HEK293 (cell line): ENCODE measurements at regions not wholly inside any gene's neighbourhood (a gene's known extent, or its start where the extent isn't known, plus 50 kb on each side); places are given as distances from the start of the nearest gene placed in this dataset.
"Not testable (repeated sequence)": the region's sequence is repeated elsewhere in the genome, so short reads cannot be mapped to it uniquely, and the experiment has no call there.

Experiments
- CTCF ChIA-PET: fragments of 350-600 bp; formaldehyde crosslinking; extraction: SDS; loops from one replicate; lab custom pipeline; 2021; ENCODE audit warnings: antibody characterized with exemption; lab: Yijun Ruan, JAX
- POLR2A ChIA-PET: fragments of 300-600 bp; formaldehyde crosslinking; extraction: SDS; loops from one replicate; lab custom pipeline; 2020; ENCODE audit warnings: antibody characterized with exemption, inconsistent platforms; lab: Yijun Ruan, JAX
- H3K27ac ChIP-seq: fragments of 200-500 bp; sonication (Bioruptor generic); 2 replicates; pipeline ENCODE4 v1.5.1; 2014; ENCODE audit warnings: low read depth, low read length, control low read depth, inconsistent platforms; ENCODE audit errors: extremely low read depth
- H3K36me3 ChIP-seq, 2 experiments: fragments of 200-500 bp in 1 of 2; sonication (Bioruptor generic) in 1 of 2; 1 replicate in 1 of 2; 2 replicates in 1 of 2; pipeline ENCODE4 v1.5.1; 2014 to 2017; ENCODE audit warnings: inconsistent platforms in 2 of 2, low read length in 2 of 2; ENCODE audit not compliant: control insufficient read depth in 2 of 2, insufficient read depth in 1 of 2
- H3K4me1 ChIP-seq: fragments of 200-500 bp; sonication (Bioruptor generic); 2 replicates; pipeline ENCODE4 v1.5.1; 2014; ENCODE audit warnings: mild to moderate bottlenecking, low read length, inconsistent platforms; ENCODE audit not compliant: control insufficient read depth, insufficient read depth
- H3K4me3 ChIP-seq: 2 replicates; pipeline ENCODE4 v1.5.1; 2011; ENCODE audit warnings: low read depth, mild to moderate bottlenecking, control low read depth, low read length, moderate library complexity
- H3K9me3 ChIP-seq: fragments of 200-500 bp; sonication (Bioruptor generic); 2 replicates; pipeline ENCODE4 v1.5.1; 2014; ENCODE audit warnings: low read depth, low read length, inconsistent platforms; ENCODE audit not compliant: control insufficient read depth, insufficient read depth
- ATF2 ChIP-seq: fragments of 450-650 bp; formaldehyde crosslinking; IDR thresholded peaks from 2 replicates; pipeline ENCODE4 v1.5.1; 2016; ENCODE audit warnings: missing biosample characterization, missing genetic modification characterization, low read depth
- GFI1B ChIP-seq: fragments of 450-650 bp; formaldehyde crosslinking; IDR thresholded peaks from 2 replicates; pipeline ENCODE4 v1.5.1; 2016; ENCODE audit warnings: missing biosample characterization, missing genetic modification characterization
- REST ChIP-seq: fragments of 450-650 bp; formaldehyde crosslinking; IDR thresholded peaks from 2 replicates; pipeline ENCODE4 v1.5.1; 2016; ENCODE audit warnings: missing biosample characterization, missing genetic modification characterization
- ZBTB44 ChIP-seq: fragments of 450-650 bp; IDR thresholded peaks from 2 replicates; pipeline ENCODE4 v1.5.1; 2018; ENCODE audit warnings: missing biosample characterization, mild to moderate bottlenecking, missing genetic modification characterization
- ZNF138 ChIP-seq: fragments of 450-650 bp; formaldehyde crosslinking; IDR thresholded peaks from 2 replicates; pipeline ENCODE4 v1.5.1; 2016; ENCODE audit warnings: missing biosample characterization, missing genetic modification characterization, borderline replicate concordance
- ZNF146 ChIP-seq: fragments of 450-650 bp; formaldehyde crosslinking; IDR thresholded peaks from 2 replicates; pipeline ENCODE4 v1.5.1; 2016; ENCODE audit warnings: missing biosample characterization, missing genetic modification characterization
- ZNF366 ChIP-seq: fragments of 450-650 bp; formaldehyde crosslinking; conservative IDR thresholded peaks from 2 replicates; pipeline ENCODE4 v1.5.1; 2016; ENCODE audit warnings: missing biosample characterization, missing genetic modification characterization
- ZNF654 ChIP-seq: fragments of 450-650 bp; formaldehyde crosslinking; IDR thresholded peaks from 2 replicates; pipeline ENCODE4 v1.5.1; 2016; ENCODE audit warnings: low read depth, missing biosample characterization, missing genetic modification characterization
- ZNF701 ChIP-seq: fragments of 450-650 bp; formaldehyde crosslinking; IDR thresholded peaks from 2 replicates; pipeline ENCODE4 v1.5.1; 2016; ENCODE audit warnings: missing biosample characterization, missing genetic modification characterization
- ZNF776 ChIP-seq: fragments of 450-650 bp; formaldehyde crosslinking; IDR thresholded peaks from 2 replicates; pipeline ENCODE4 v1.5.0; 2017; ENCODE audit warnings: missing biosample characterization, missing genetic modification characterization, borderline replicate concordance

- Histone ChIP-seq H3K4me1 (no peaks in the 10 kb centered on the region), H3K4me3 (no peak overlapping the region), H3K36me3 (no peaks in the 10 kb centered on the region), H3K27ac (no peak overlapping the region), H3K9me3 (no peaks in the 10 kb centered on the region)
- ChIA-PET POLR2A (no interaction called here), CTCF (interaction anchor here (0.8 kb wide), 1 partner anchor 14 kb away, joined by 3 read pairs; no protein-coding TSS in a partner anchor)
- TF ChIP-seq REST (tag by site-specific recombination): no peak
These were observed 106.1 kb downstream of the TFAP2C start for GRCh38 chr20:56735084-56735642.

GRCh38 chr20:56736285-56736857 is 107.3 kb downstream of the TFAP2C start:
- Histone ChIP-seq H3K4me3 (no peak overlapping the region), H3K27ac (no peak overlapping the region), H3K36me3 (no peaks in the 10 kb centered on the region), H3K4me1 (no peaks in the 10 kb centered on the region), H3K9me3 (no peaks in the 10 kb centered on the region)
- CTCF ChIA-PET: no interaction called here
- POLR2A ChIA-PET: no interaction called here
- no peak for TF ChIP-seq ZNF654 (tag by site-specific recombination)
- no peak for TF ChIP-seq ZNF776

GRCh38 chr20:56744325-56744821 is 115.3 kb downstream of the TFAP2C start:
- H3K27ac ChIP-seq, H3K4me3 ChIP-seq, H3K4me1 ChIP-seq, POLR2A ChIA-PET, H3K36me3 ChIP-seq, CTCF ChIA-PET, H3K9me3 ChIP-seq: not testable (repeated sequence)
- TF ChIP-seq ZNF366 (tag by site-specific recombination): peak; percentile 94

- CTCF ChIA-PET: no interaction called here
- H3K36me3 ChIP-seq: no peaks in the 10 kb centered on the region
- H3K27ac ChIP-seq: no peak overlapping the region
- no peaks in the 10 kb centered on the region for H3K9me3 ChIP-seq
- POLR2A ChIA-PET: no interaction called here
- H3K4me1 ChIP-seq: no peaks in the 10 kb centered on the region
- no peak overlapping the region for H3K4me3 ChIP-seq
- no peak for TF ChIP-seq ZNF701 (tag by site-specific recombination)
- TF ChIP-seq GFI1B (tag by site-specific recombination): no peak
- TF ChIP-seq ZNF146 (tag by site-specific recombination): no peak
- TF ChIP-seq ATF2 (tag by site-specific recombination): no peak
- no peak for TF ChIP-seq ZNF138 (tag by site-specific recombination)
- no peak for TF ChIP-seq ZBTB44 (tag by site-specific recombination)
- TF ChIP-seq, all 188 proteins: peak for 0
These were observed 119.6 kb downstream of the TFAP2C start for GRCh38 chr20:56748476-56749377.
